ENCODE measurements at regions not wholly inside any gene's neighbourhood (a gene's known extent, or its start where the extent isn't known, plus 50 kb on each side); places are given as distances from the start of the nearest gene placed in this dataset.

DNA sequence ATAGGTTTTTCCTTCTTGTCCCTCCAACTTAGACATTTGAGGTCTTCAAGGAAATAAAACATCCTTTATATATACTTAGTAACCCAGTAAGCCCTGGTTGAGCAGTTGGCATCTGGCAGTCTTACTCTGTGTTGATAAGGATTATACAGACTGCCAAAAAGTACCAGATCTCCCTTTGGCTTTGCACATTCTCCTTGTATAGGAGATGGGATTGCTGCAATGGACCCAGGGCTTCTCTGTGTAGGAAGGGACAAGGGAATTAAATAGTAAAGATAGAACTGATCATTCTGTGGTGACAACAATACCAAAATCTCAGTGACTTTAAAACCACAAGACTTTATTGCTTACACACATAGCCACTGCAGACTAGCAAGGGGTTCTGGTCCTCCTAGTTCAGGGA is 180.1 kb upstream of the CCDC196 start:
- Histone ChIP-seq H3K4me2 (ENCODE audit: extremely low read depth, insufficient read depth, low read length) (no peak overlapping the region), H3K9me3 (ENCODE audit: control insufficient read depth, insufficient read depth, low read depth, low read length) (no peaks in the 10 kb centered on the region), H3K4me1 (ENCODE audit: control insufficient read depth, extremely low read depth, insufficient read depth, low read length) (no peaks in the 10 kb centered on the region), H3K36me3 (ENCODE audit: control insufficient read depth, insufficient read depth, low read length) (no peaks in the 10 kb centered on the region), H4K20me1 (ENCODE audit: control insufficient read depth, extremely low read depth, insufficient read depth, low read length) (no peaks in the 10 kb centered on the region), H2AFZ (ENCODE audit: low read length) (no peak overlapping the region), H3K27ac (ENCODE audit: insufficient read depth, low read length) (no peak overlapping the region), H3K27me3 (ENCODE audit: control insufficient read depth, insufficient read depth, low read length) (no peaks in the 10 kb centered on the region), H3K9ac (ENCODE audit: insufficient read depth, low read length) (no peak overlapping the region), H3K79me2 (ENCODE audit: control insufficient read depth, insufficient read depth, low read length) (no peaks in the 10 kb centered on the region), H3K4me3 (replicated peaks in 1 of 4; ENCODE audit: control extremely low read depth in 1 of 4, insufficient read depth in 1 of 4, low read depth in 3 of 4, low read length in 4 of 4) (no peak overlapping the region)
- no peak for DNase-seq (ENCODE audit: low read depth in 2 of 2)
- TF ChIP-seq EZH2 (IDR thresholded peaks at IDR 0.05; ENCODE audit: low read length, missing control alignments) = no peak
- TF ChIP-seq, protein P1, sequence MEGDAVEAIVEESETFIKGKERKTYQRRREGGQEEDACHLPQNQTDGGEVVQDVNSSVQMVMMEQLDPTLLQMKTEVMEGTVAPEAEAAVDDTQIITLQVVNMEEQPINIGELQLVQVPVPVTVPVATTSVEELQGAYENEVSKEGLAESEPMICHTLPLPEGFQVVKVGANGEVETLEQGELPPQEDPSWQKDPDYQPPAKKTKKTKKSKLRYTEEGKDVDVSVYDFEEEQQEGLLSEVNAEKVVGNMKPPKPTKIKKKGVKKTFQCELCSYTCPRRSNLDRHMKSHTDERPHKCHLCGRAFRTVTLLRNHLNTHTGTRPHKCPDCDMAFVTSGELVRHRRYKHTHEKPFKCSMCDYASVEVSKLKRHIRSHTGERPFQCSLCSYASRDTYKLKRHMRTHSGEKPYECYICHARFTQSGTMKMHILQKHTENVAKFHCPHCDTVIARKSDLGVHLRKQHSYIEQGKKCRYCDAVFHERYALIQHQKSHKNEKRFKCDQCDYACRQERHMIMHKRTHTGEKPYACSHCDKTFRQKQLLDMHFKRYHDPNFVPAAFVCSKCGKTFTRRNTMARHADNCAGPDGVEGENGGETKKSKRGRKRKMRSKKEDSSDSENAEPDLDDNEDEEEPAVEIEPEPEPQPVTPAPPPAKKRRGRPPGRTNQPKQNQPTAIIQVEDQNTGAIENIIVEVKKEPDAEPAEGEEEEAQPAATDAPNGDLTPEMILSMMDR (conservative IDR thresholded peaks at IDR 0.05 in 1 of 2, IDR thresholded peaks at IDR 0.05 in 1 of 2; ENCODE audit: low read depth in 1 of 2, low read length in 2 of 2) = no peak

DNA sequence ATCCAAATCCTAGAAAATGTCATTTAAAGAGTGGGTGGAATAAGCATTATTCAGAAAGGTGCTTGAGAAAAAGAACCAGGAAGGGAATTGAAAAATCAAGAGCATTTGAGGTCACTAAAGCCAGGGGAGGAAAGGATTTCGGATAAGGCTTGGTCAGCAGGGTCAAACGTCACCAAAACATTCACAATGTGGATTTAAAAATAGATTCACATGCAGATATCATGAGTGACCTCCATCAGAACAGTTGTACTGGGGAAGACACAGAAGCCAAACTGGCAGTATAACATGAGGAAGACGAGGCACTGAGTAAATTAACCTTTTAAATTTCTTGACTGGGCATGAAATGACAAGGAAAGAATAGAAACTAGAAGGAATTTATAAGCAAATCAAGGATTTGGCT is 175.1 kb upstream of the CCDC196 start:
- TF ChIP-seq, protein P1 (conservative IDR thresholded peaks at IDR 0.05 in 1 of 2, IDR thresholded peaks at IDR 0.05 in 1 of 2; ENCODE audit: low read depth in 1 of 2, low read length in 2 of 2) = no peak
- no peak for TF ChIP-seq EZH2 (IDR thresholded peaks at IDR 0.05; ENCODE audit: low read length, missing control alignments)
- no peaks in the 10 kb centered on the region for H3K4me1 ChIP-seq (ENCODE audit: control insufficient read depth, extremely low read depth, insufficient read depth, low read length)
- DNase-seq (ENCODE audit: low read depth in 2 of 2) = no peak
- H2AFZ ChIP-seq (ENCODE audit: low read length) = no peak overlapping the region
- no peak overlapping the region for H3K27ac ChIP-seq (ENCODE audit: insufficient read depth, low read length)
- H3K9ac ChIP-seq (ENCODE audit: insufficient read depth, low read length) = no peak overlapping the region
- H3K79me2 ChIP-seq (ENCODE audit: control insufficient read depth, insufficient read depth, low read length) = no peaks in the 10 kb centered on the region
- H3K9me3 ChIP-seq (ENCODE audit: control insufficient read depth, insufficient read depth, low read depth, low read length) = no peaks in the 10 kb centered on the region
- no peaks in the 10 kb centered on the region for H3K36me3 ChIP-seq (ENCODE audit: control insufficient read depth, insufficient read depth, low read length)
- no peak overlapping the region for H3K4me3 ChIP-seq (replicated peaks in 1 of 4; ENCODE audit: control extremely low read depth in 1 of 4, insufficient read depth in 1 of 4, low read depth in 3 of 4, low read length in 4 of 4)
- H3K4me2 ChIP-seq (ENCODE audit: extremely low read depth, insufficient read depth, low read length) = no peak overlapping the region
- no peaks in the 10 kb centered on the region for H4K20me1 ChIP-seq (ENCODE audit: control insufficient read depth, extremely low read depth, insufficient read depth, low read length)
- H3K27me3 ChIP-seq (ENCODE audit: control insufficient read depth, insufficient read depth, low read length) = no peaks in the 10 kb centered on the region

DNA sequence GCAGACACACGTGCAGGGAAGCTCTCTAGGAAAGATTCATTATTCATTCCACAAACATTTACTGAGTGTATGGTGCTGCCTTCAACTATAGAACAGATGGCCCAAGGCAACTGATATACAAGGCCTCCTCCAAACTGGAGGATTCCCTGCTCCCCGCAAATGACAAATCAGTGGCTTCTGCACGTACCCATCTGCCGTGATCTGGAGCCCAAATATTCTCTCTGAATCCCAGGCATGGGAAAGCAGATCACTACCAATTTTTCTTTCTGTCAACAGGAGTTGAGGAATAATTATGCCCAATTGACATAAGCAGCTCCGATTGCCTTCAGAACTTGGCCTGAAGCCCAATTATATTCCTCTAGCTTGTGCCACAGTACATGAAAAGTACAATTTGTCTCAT is 174.2 kb upstream of the CCDC196 start:
- Histone ChIP-seq H3K27ac (ENCODE audit: insufficient read depth, low read length) (no peak overlapping the region), H3K4me3 (replicated peaks in 1 of 4; ENCODE audit: control extremely low read depth in 1 of 4, insufficient read depth in 1 of 4, low read depth in 3 of 4, low read length in 4 of 4) (no peak overlapping the region), H3K27me3 (ENCODE audit: control insufficient read depth, insufficient read depth, low read length) (no peaks in the 10 kb centered on the region), H4K20me1 (ENCODE audit: control insufficient read depth, extremely low read depth, insufficient read depth, low read length) (no peaks in the 10 kb centered on the region), H2AFZ (ENCODE audit: low read length) (no peak overlapping the region), H3K79me2 (ENCODE audit: control insufficient read depth, insufficient read depth, low read length) (no peaks in the 10 kb centered on the region), H3K4me1 (ENCODE audit: control insufficient read depth, extremely low read depth, insufficient read depth, low read length) (no peaks in the 10 kb centered on the region), H3K9ac (ENCODE audit: insufficient read depth, low read length) (no peak overlapping the region), H3K9me3 (ENCODE audit: control insufficient read depth, insufficient read depth, low read depth, low read length) (no peaks in the 10 kb centered on the region), H3K4me2 (ENCODE audit: extremely low read depth, insufficient read depth, low read length) (no peak overlapping the region), H3K36me3 (ENCODE audit: control insufficient read depth, insufficient read depth, low read length) (no peaks in the 10 kb centered on the region)
- TF ChIP-seq, protein P1 (conservative IDR thresholded peaks at IDR 0.05 in 1 of 2, IDR thresholded peaks at IDR 0.05 in 1 of 2; ENCODE audit: low read depth in 1 of 2, low read length in 2 of 2) = no peak
- TF ChIP-seq EZH2 (IDR thresholded peaks at IDR 0.05; ENCODE audit: low read length, missing control alignments) = no peak
- DNase-seq (ENCODE audit: low read depth in 2 of 2) = no peak

Measured in fibroblast of lung (primary cell).